ENCODE measurements at regions not wholly inside any gene's neighbourhood (a gene's known extent, or its start where the extent isn't known, plus 50 kb on each side); places are given as distances from the start of the nearest gene placed in this dataset.

GRCh38 chrX:92213786-92214185 lies 434.6 kb downstream of the PCDH11X start:
- Histone ChIP-seq H2BK5ac (ENCODE audit: low read depth, low read length) (no peak overlapping the region), H3K9ac (replicated peaks in 1 of 4; ENCODE audit: extremely low read depth in 1 of 4, low read depth in 3 of 4, low read length in 3 of 4) (no peak overlapping the region), H4K8ac (ENCODE audit: extremely low read depth, insufficient read depth, low read length) (no peak overlapping the region), H4K5ac (ENCODE audit: insufficient read length, low read depth, low read length) (no peak overlapping the region), H3K56ac (replicated peaks; ENCODE audit: insufficient read length, low read depth, low read length) (no peak overlapping the region), H2BK12ac (ENCODE audit: low read depth, low read length) (no peak overlapping the region), H3K4me3 (ENCODE audit: extremely low read depth in 1 of 4, insufficient read depth in 2 of 4, low read depth in 3 of 4, low read length in 4 of 4) (no peak overlapping the region), H2BK20ac (ENCODE audit: low read length) (no peak overlapping the region), H2BK15ac (ENCODE audit: low read length) (no peak overlapping the region), H4K20me1 (replicated peaks in 1 of 2; ENCODE audit: control insufficient read depth in 1 of 2, insufficient read depth in 2 of 2, low read length in 2 of 2) (no peaks in the 10 kb centered on the region), H2BK120ac (replicated peaks; ENCODE audit: low read depth, low read length) (no peak overlapping the region), H3K79me1 (ENCODE audit: low read depth, low read length) (no peaks in the 10 kb centered on the region), H3K4me2 (ENCODE audit: insufficient read depth in 1 of 2, low read depth in 2 of 2, low read length in 2 of 2) (no peak overlapping the region), H3K79me2 (ENCODE audit: control insufficient read depth in 1 of 2, insufficient read depth in 2 of 2, low read length in 2 of 2) (no peaks in the 10 kb centered on the region), H3K4me1 (replicated peaks in 1 of 4; ENCODE audit: control insufficient read depth in 3 of 4, insufficient read depth in 4 of 4, low read length in 3 of 4) (no peaks in the 10 kb centered on the region), H3K9me3 (ENCODE audit: insufficient read depth in 2 of 2, low read depth in 1 of 2, low read length in 1 of 2) (peaks cover 12 to 17% of the 10 kb centered on the region in 2 experiments), H3K14ac (ENCODE audit: insufficient read length) (no peak overlapping the region), H3K27me3 (replicated peaks in 1 of 4; ENCODE audit: control insufficient read depth in 3 of 4, extremely low read depth in 1 of 4, insufficient read depth in 3 of 4, low read length in 3 of 4) (no peaks in the 10 kb centered on the region), H3K23me2 (ENCODE audit: low read depth, low read length) (no peaks in the 10 kb centered on the region), H3K27ac (ENCODE audit: low read depth, low read length) (no peak overlapping the region), H3K36me3 (ENCODE audit: control insufficient read depth in 2 of 4, insufficient read depth in 4 of 4, low read length in 3 of 4) (peaks cover 0 to 11% (median 1%) of the 10 kb centered on the region in 4 experiments; a peak in 3 of 8 replicates), H3K4ac (replicated peaks; ENCODE audit: insufficient read length, low read depth, low read length) (no peak overlapping the region), H3K23ac (ENCODE audit: insufficient read length) (no peak overlapping the region), H3K18ac (ENCODE audit: extremely low read depth, low read length) (no peak overlapping the region), H2AFZ (ENCODE audit: low read length) (no peak overlapping the region), H4K91ac (replicated peaks; ENCODE audit: insufficient read length, low read length) (no peak overlapping the region), H2AK5ac (ENCODE audit: low read depth, low read length) (no peak overlapping the region)
- POLR2A ChIA-PET (ENCODE audit: partially characterized antibody): no interaction called here
- 88% methylated on average over 2 of the region's 2 CpGs; no CpG with 5 or more reads in 1 of the 2 experiments for WGBS, 2 experiments (ENCODE audit: extremely low coverage in 1 of 2, insufficient coverage in 1 of 2, insufficient read length in 1 of 2, insufficient replicate concordance in 2 of 2, low coverage in 1 of 2, low lambda C conversion rate in 2 of 2, missing lambda C conversion rate in 1 of 2)
- no peak for DNase-seq (ENCODE audit: low read depth in 1 of 2, low spot score in 2 of 2)
- no peak for FAIRE-seq
- CTCF ChIA-PET (ENCODE audit: partially characterized antibody): no interaction called here
- no peak for TF ChIP-seq E2F6 (IDR thresholded peaks at IDR 0.05)
- no peak for TF ChIP-seq YY1 (IDR thresholded peaks at IDR 0.05; ENCODE audit: low read depth, low read length)
- no peak for TF ChIP-seq SP4 (IDR thresholded peaks at IDR 0.05; ENCODE audit: low read length)

All from H1 (cell line).